Osteoblast (primary cell): ENCODE measurements at regions not wholly inside any gene's neighbourhood (a gene's known extent, or its start where the extent isn't known, plus 50 kb on each side); places are given as distances from the start of the nearest gene placed in this dataset.

Source experiments
- DNase-seq: peaks from one replicate; pipeline ENCODE4 v3.0.0; 2011; ENCODE audit warnings: low spot score, mixed read lengths; ENCODE audit not compliant: insufficient read length; ENCODE audit errors: missing footprints
- H2AFZ ChIP-seq: 2 replicates; pipeline ENCODE4 v1.6.0; 2011; ENCODE audit warnings: mild to moderate bottlenecking, low read length
- H3K27ac ChIP-seq: 2 replicates; pipeline ENCODE4 v1.5.1; 2011; ENCODE audit warnings: mild to moderate bottlenecking, low read depth, low read length, moderate library complexity
- H3K27me3 ChIP-seq: 2 replicates; pipeline ENCODE4 v1.6.0; 2012; ENCODE audit warnings: mild to moderate bottlenecking, control low read depth, inconsistent platforms, low read length, moderate library complexity; ENCODE audit not compliant: insufficient read depth
- H3K36me3 ChIP-seq: 2 replicates; pipeline ENCODE4 v1.5.1; 2011; ENCODE audit warnings: mild to moderate bottlenecking, low read length, control low read depth, moderate library complexity; ENCODE audit not compliant: insufficient read depth
- H3K4me1 ChIP-seq: 2 replicates; pipeline ENCODE4 v1.5.1; 2011; ENCODE audit warnings: mild to moderate bottlenecking, low read length, control low read depth, moderate library complexity; ENCODE audit not compliant: insufficient read depth
- H3K4me2 ChIP-seq: 2 replicates; pipeline ENCODE4 v1.6.0; 2011; ENCODE audit warnings: mild to moderate bottlenecking, low read length; ENCODE audit not compliant: insufficient read depth
- H3K4me3 ChIP-seq: fragments of 200-600 bp; sonication (generic); 3 replicates; pipeline ENCODE4 v1.5.1; 2012; ENCODE audit warnings: mild to moderate bottlenecking, low read length, inconsistent platforms; ENCODE audit not compliant: insufficient read depth
- H3K79me2 ChIP-seq: 2 replicates; pipeline ENCODE4 v1.6.0; 2012; ENCODE audit warnings: mild to moderate bottlenecking, low read length, control low read depth, inconsistent platforms; ENCODE audit not compliant: insufficient read depth
- H3K9me3 ChIP-seq: 2 replicates; pipeline ENCODE4 v1.5.1; 2011; ENCODE audit warnings: low read depth, low read length, control low read depth
- H4K20me1 ChIP-seq: 2 replicates; pipeline ENCODE4 v1.6.0; 2012; ENCODE audit warnings: mild to moderate bottlenecking, low read length, control low read depth; ENCODE audit not compliant: insufficient read depth
- CTCF ChIP-seq: IDR thresholded peaks from 2 replicates; pipeline ENCODE4 v1.5.1; 2011; ENCODE audit warnings: mild to moderate bottlenecking, low read depth, low read length, moderate library complexity; ENCODE audit errors: extremely low read depth

GRCh38 chr17:27240802-27241155 lies 53.1 kb upstream of the WSB1 start:
- peaks cover 4% of the 10 kb centered on the region for H3K27me3 ChIP-seq
- H3K79me2 ChIP-seq, result no peaks in the 10 kb centered on the region
- no peak overlapping the region for H3K4me3 ChIP-seq
- H4K20me1 ChIP-seq, result no peaks in the 10 kb centered on the region
- H3K4me1 ChIP-seq, result peaks cover 17% of the 10 kb centered on the region
- no peaks in the 10 kb centered on the region for H3K36me3 ChIP-seq
- no peak for DNase-seq
- H3K9me3 ChIP-seq, result no peaks in the 10 kb centered on the region
- H3K4me2 ChIP-seq, result no peak overlapping the region
- no peak for TF ChIP-seq CTCF
- H3K27ac ChIP-seq, result no peak overlapping the region
- peak overlapping the region; percentile 17 for H2AFZ ChIP-seq

- Histone ChIP-seq H3K36me3 (no peaks in the 10 kb centered on the region), H3K4me1 (peaks cover 19% of the 10 kb centered on the region), H3K27ac (no peak overlapping the region), H3K79me2 (no peaks in the 10 kb centered on the region), H3K4me2 (no peak overlapping the region), H3K27me3 (peaks cover 4% of the 10 kb centered on the region), H3K4me3 (no peak overlapping the region), H3K9me3 (no peaks in the 10 kb centered on the region), H2AFZ (no peak overlapping the region), H4K20me1 (no peaks in the 10 kb centered on the region)
- no peak for TF ChIP-seq CTCF
- peak; percentile 47 for DNase-seq
Observed at GRCh38 chr17:27241346-27241946, 52.5 kb upstream of the WSB1 start.

- Histone ChIP-seq H3K4me2 (no peak overlapping the region), H3K79me2 (no peaks in the 10 kb centered on the region), H3K27me3 (peaks cover 4% of the 10 kb centered on the region), H3K36me3 (no peaks in the 10 kb centered on the region), H4K20me1 (no peaks in the 10 kb centered on the region), H3K9me3 (no peaks in the 10 kb centered on the region), H3K4me1 (peaks cover 31% of the 10 kb centered on the region), H3K4me3 (no peak overlapping the region), H3K27ac (no peak overlapping the region), H2AFZ (no peak overlapping the region)
- TF ChIP-seq CTCF, result no peak
- peak; percentile 36 for DNase-seq
Observed at GRCh38 chr17:27242951-27243350, 51.0 kb upstream of the WSB1 start.

GRCh38 chr17:27244011-27244410 lies 49.9 kb upstream of the WSB1 start:
- Histone ChIP-seq H3K27ac (no peak overlapping the region), H3K36me3 (no peaks in the 10 kb centered on the region), H3K9me3 (no peaks in the 10 kb centered on the region), H3K4me2 (no peak overlapping the region), H3K79me2 (no peaks in the 10 kb centered on the region), H3K4me1 (peaks cover 32% of the 10 kb centered on the region), H3K27me3 (peaks cover 4% of the 10 kb centered on the region), H2AFZ (no peak overlapping the region), H3K4me3 (no peak overlapping the region), H4K20me1 (no peaks in the 10 kb centered on the region)
- TF ChIP-seq CTCF, result no peak
- DNase-seq, result peak; percentile 42
